NB4 (cell line): ENCODE measurements at regions not wholly inside any gene's neighbourhood (a gene's known extent, or its start where the extent isn't known, plus 50 kb on each side); places are given as distances from the start of the nearest gene placed in this dataset.

Experiments used
- MYC ChIP-seq: IDR thresholded peaks from 2 replicates; pipeline ENCODE4 v1.6.1; 2011; ENCODE audit warnings: low read depth, low read length
- POLR2A ChIP-seq: IDR thresholded peaks from 2 replicates; pipeline ENCODE4 v1.6.1; 2011; ENCODE audit warnings: mild to moderate bottlenecking; ENCODE audit not compliant: insufficient read length; ENCODE audit errors: extremely low read depth
- TF ChIP-seq, protein P1 (sequence below): IDR thresholded peaks from one replicate; pipeline ENCODE4 v1.5.1; 2012; ENCODE audit warnings: low read depth, low read length
- TF ChIP-seq, protein P2 (sequence below): IDR thresholded peaks from 2 replicates; pipeline ENCODE4 v1.6.1; 2011; ENCODE audit warnings: low read depth, low read length

DNA sequence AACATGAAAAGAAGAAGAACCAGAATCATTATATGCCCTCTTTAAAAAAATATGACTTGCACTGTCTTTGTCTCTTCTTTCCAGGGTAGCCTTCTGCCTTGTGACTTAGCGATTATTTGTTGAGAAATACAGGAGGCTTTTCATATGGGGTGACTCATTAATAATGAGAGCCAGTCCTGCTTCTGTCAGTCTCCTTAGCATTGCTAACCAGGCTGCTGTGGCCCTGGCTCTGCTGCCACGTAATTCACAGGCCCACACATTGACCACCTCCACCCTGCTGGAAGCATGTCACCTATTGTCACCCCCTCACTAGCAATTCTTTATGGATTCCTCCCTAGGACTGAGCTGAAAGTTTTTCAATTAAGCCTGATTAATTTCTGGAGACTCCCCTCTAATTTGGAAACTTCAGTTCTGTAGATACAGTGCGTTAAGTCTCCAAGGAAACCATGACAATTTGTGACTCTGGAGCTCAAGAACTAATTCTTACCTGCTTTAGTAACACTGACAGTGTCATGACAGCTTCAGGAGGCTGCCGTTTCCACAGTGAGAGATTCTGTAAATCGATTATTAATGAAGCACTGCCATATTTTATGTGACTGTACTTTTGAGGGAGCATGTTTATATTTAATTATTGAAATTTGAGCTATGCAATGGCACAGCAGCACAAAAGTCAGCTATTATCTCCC lies 267.9 kb upstream of the SP8 start:
- TF ChIP-seq POLR2A = no peak
- TF ChIP-seq, protein P1, sequence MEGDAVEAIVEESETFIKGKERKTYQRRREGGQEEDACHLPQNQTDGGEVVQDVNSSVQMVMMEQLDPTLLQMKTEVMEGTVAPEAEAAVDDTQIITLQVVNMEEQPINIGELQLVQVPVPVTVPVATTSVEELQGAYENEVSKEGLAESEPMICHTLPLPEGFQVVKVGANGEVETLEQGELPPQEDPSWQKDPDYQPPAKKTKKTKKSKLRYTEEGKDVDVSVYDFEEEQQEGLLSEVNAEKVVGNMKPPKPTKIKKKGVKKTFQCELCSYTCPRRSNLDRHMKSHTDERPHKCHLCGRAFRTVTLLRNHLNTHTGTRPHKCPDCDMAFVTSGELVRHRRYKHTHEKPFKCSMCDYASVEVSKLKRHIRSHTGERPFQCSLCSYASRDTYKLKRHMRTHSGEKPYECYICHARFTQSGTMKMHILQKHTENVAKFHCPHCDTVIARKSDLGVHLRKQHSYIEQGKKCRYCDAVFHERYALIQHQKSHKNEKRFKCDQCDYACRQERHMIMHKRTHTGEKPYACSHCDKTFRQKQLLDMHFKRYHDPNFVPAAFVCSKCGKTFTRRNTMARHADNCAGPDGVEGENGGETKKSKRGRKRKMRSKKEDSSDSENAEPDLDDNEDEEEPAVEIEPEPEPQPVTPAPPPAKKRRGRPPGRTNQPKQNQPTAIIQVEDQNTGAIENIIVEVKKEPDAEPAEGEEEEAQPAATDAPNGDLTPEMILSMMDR = no peak
- TF ChIP-seq, protein P2, sequence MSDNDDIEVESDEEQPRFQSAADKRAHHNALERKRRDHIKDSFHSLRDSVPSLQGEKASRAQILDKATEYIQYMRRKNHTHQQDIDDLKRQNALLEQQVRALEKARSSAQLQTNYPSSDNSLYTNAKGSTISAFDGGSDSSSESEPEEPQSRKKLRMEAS = no peak
- TF ChIP-seq MYC = no peak
